ENCODE measurements at regions not wholly inside any gene's neighbourhood (a gene's known extent, or its start where the extent isn't known, plus 50 kb on each side); places are given as distances from the start of the nearest gene placed in this dataset.

GRCh38 chr2:58756336-58756735, 515.2 kb upstream of the FANCL start:
- TF ChIP-seq EZH2phosphoT487 (IDR thresholded peaks at IDR 0.05; ENCODE audit: insufficient read depth, low read depth) (no peak), EZH2 (IDR thresholded peaks at IDR 0.05; ENCODE audit: insufficient read depth, poor library complexity, severe bottlenecking) (no peak)

Measured in GM23248 (cell line).